ENCODE measurements at regions not wholly inside any gene's neighbourhood (a gene's known extent, or its start where the extent isn't known, plus 50 kb on each side); places are given as distances from the start of the nearest gene placed in this dataset.

- no peaks in the 10 kb centered on the region for H3K79me2 ChIP-seq (ENCODE audit: control insufficient read depth, insufficient read depth, low read length)
- ChIA-PET SMC1A (ENCODE audit: uncharacterized antibody, unreplicated experiment) (no interaction called here), POLR2A (no interaction called here), RAD21 (ENCODE audit: unreplicated experiment) (no interaction called here), CTCF (no interaction called here)
- no peak overlapping the region for H2AFZ ChIP-seq (ENCODE audit: control insufficient read depth, low read depth, low read length)
- H3K27me3 ChIP-seq (replicated peaks in 1 of 2; ENCODE audit: control insufficient read depth in 2 of 2, insufficient read depth in 2 of 2, low read length in 1 of 2), result no peaks in the 10 kb centered on the region
- no peaks in the 10 kb centered on the region for H3K36me3 ChIP-seq (ENCODE audit: control insufficient read depth in 2 of 2, insufficient read depth in 2 of 2, low read length in 1 of 2)
- no peaks in the 10 kb centered on the region for H4K20me1 ChIP-seq (ENCODE audit: control insufficient read depth, insufficient read depth)
- TF ChIP-seq DPF2 (IDR thresholded peaks at IDR 0.05) (no peak), EP300 (IDR thresholded peaks at IDR 0.05; ENCODE audit: borderline replicate concordance in 1 of 2, control insufficient read depth in 1 of 2, low read depth in 2 of 2, low read length in 2 of 2) (no peak), MTA3 (IDR thresholded peaks at IDR 0.05; ENCODE audit: borderline replicate concordance, low read length) (no peak), CEBPZ (IDR thresholded peaks at IDR 0.05; ENCODE audit: low read depth, low read length) (no peak), MEF2B (IDR thresholded peaks at IDR 0.05; ENCODE audit: partially characterized antibody, poor library complexity, severe bottlenecking) (no peak), RUNX3 (IDR thresholded peaks at IDR 0.05; ENCODE audit: low read length) (no peak), FOXM1 (IDR thresholded peaks at IDR 0.05; ENCODE audit: low read depth, low read length) (no peak), CREM (IDR thresholded peaks at IDR 0.05; ENCODE audit: low read depth) (no peak), ZNF622 (IDR thresholded peaks at IDR 0.05) (no peak), RB1 (IDR thresholded peaks at IDR 0.05; ENCODE audit: borderline replicate concordance) (no peak), RCOR1 (conservative IDR thresholded peaks at IDR 0.05; ENCODE audit: low read depth, low read length) (no peak), GATAD2B (conservative IDR thresholded peaks at IDR 0.05; ENCODE audit: low read depth) (no peak), NR2F1 (conservative IDR thresholded peaks at IDR 0.05) (no peak)
- TF ChIP-seq, protein P1, sequence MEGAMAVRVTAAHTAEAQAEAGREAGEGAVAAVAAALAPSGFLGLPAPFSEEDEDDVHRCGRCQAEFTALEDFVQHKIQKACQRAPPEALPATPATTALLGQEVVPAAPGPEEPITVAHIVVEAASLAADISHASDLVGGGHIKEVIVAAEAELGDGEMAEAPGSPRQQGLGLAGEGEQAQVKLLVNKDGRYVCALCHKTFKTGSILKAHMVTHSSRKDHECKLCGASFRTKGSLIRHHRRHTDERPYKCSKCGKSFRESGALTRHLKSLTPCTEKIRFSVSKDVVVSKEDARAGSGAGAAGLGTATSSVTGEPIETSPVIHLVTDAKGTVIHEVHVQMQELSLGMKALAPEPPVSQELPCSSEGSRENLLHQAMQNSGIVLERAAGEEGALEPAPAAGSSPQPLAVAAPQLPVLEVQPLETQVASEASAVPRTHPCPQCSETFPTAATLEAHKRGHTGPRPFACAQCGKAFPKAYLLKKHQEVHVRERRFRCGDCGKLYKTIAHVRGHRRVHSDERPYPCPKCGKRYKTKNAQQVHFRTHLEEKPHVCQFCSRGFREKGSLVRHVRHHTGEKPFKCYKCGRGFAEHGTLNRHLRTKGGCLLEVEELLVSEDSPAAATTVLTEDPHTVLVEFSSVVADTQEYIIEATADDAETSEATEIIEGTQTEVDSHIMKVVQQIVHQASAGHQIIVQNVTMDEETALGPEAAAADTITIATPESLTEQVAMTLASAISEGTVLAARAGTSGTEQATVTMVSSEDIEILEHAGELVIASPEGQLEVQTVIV (IDR thresholded peaks at IDR 0.05; ENCODE audit: borderline replicate concordance, partially characterized antibody), result no peak
- TF ChIP-seq, protein P2, sequence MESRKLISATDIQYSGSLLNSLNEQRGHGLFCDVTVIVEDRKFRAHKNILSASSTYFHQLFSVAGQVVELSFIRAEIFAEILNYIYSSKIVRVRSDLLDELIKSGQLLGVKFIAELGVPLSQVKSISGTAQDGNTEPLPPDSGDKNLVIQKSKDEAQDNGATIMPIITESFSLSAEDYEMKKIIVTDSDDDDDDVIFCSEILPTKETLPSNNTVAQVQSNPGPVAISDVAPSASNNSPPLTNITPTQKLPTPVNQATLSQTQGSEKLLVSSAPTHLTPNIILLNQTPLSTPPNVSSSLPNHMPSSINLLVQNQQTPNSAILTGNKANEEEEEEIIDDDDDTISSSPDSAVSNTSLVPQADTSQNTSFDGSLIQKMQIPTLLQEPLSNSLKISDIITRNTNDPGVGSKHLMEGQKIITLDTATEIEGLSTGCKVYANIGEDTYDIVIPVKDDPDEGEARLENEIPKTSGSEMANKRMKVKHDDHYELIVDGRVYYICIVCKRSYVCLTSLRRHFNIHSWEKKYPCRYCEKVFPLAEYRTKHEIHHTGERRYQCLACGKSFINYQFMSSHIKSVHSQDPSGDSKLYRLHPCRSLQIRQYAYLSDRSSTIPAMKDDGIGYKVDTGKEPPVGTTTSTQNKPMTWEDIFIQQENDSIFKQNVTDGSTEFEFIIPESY (IDR thresholded peaks at IDR 0.05), result no peak
- TF ChIP-seq, protein P3, sequence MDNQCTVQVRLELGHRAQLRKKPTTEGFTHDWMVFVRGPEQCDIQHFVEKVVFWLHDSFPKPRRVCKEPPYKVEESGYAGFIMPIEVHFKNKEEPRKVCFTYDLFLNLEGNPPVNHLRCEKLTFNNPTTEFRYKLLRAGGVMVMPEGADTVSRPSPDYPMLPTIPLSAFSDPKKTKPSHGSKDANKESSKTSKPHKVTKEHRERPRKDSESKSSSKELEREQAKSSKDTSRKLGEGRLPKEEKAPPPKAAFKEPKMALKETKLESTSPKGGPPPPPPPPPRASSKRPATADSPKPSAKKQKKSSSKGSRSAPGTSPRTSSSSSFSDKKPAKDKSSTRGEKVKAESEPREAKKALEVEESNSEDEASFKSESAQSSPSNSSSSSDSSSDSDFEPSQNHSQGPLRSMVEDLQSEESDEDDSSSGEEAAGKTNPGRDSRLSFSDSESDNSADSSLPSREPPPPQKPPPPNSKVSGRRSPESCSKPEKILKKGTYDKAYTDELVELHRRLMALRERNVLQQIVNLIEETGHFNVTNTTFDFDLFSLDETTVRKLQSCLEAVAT (IDR thresholded peaks at IDR 0.05), result no peak
- no TSS peak for BruUV-seq (replicated peaks)
- no peak for FAIRE-seq
- ATAC-seq, result no peak
- no peak for DNase-seq (ENCODE audit: low read depth, low spot score)
- H3K27ac ChIP-seq (ENCODE audit: control insufficient read depth, insufficient read depth), result no peak overlapping the region
- 12% methylated on average over 4 of the region's 4 CpGs for WGBS (ENCODE audit: insufficient coverage, insufficient replicate concordance, low lambda C conversion rate, missing lambda C conversion rate)
- H3K4me2 ChIP-seq (ENCODE audit: control insufficient read depth, insufficient read depth), result no peak overlapping the region
- no peak overlapping the region for H3K9ac ChIP-seq (ENCODE audit: control insufficient read depth, insufficient read depth, low read length)
- H3K4me1 ChIP-seq (ENCODE audit: control insufficient read depth, insufficient read depth, low read length), result no peaks in the 10 kb centered on the region
- no peak overlapping the region for H3K4me3 ChIP-seq
- in situ Hi-C loops (cut with MboI) (no loop called here), intact Hi-C loops (cut with micrococcal nuclease; ENCODE audit: unreplicated experiment) (no loop called here)
- no peaks in the 10 kb centered on the region for H3K9me3 ChIP-seq (replicated peaks; ENCODE audit: control insufficient read depth, insufficient read depth, low read length)
These were observed 425.3 kb downstream of the GPATCH2 start for GRCh38 chr1:217205578-217205977.

Measured in GM12878 (cell line).